Stimulated activated CD4-positive, alpha-beta T cell treated with anti-CD3 and anti-CD28 coated beads, TNF-alpha, amount 100 ng/mL, for 4 hours (primary cell): ENCODE measurements at regions not wholly inside any gene's neighbourhood (a gene's known extent, or its start where the extent isn't known, plus 50 kb on each side); places are given as distances from the start of the nearest gene placed in this dataset.

Experiments used
- DNase-seq, 3 experiments: peaks; one replicate each; pipeline ENCODE4 v3.0.0-alpha.2; 2020; ENCODE audit warnings: low read depth in 3 of 3

- peak; percentile 31 to 52 (median 42) for DNase-seq
These were observed 89.7 kb upstream of the RUNX1 start for GRCh38 chr21:35138665-35139381.

GRCh38 chr21:35136586-35137219 lies 87.6 kb upstream of the RUNX1 start:
- DNase-seq = no peak

GRCh38 chr21:35136106-35136505 lies 87.0 kb upstream of the RUNX1 start:
- DNase-seq = no peak

GRCh38 chr21:35135481-35135880 lies 86.4 kb upstream of the RUNX1 start:
- no peak for DNase-seq

- DNase-seq = no peak
These were observed 85.2 kb upstream of the RUNX1 start for GRCh38 chr21:35134309-35134708.

- no peak for DNase-seq
These were observed 79.4 kb upstream of the RUNX1 start for GRCh38 chr21:35128536-35128935.

- no peak for DNase-seq
These were observed 78.7 kb upstream of the RUNX1 start for GRCh38 chr21:35127851-35128250.

GRCh38 chr21:35127026-35127425 lies 77.9 kb upstream of the RUNX1 start:
- DNase-seq = no peak

- no peak for DNase-seq
These were observed 71.6 kb upstream of the RUNX1 start for GRCh38 chr21:35120631-35121180.

DNA sequence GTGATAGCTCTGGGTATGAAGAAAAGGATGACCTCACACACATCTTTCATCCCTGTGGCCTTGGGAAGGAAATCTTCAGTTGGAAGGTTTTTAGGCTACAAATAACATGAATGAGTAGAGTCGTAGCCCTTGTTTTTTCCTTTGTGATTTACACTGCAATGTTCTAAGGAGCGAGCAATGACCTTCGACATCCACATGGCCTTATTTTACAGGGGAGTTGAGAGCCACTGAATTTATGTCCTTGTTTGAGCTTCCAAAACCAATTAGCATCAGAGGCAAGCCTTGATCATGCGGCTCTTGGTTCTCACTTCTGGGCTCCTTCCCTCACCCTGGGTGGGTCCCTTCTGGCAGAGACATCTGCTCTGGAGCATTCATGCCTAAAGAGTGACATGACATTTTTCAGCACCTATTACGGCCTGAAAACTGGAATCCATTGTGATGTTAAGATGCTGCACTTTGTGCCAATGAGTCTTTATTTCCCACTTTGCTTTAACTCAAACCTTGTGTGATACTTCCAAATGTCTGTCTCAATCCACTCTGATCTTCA lies 70.5 kb upstream of the RUNX1 start:
- DNase-seq = no peak

DNA sequence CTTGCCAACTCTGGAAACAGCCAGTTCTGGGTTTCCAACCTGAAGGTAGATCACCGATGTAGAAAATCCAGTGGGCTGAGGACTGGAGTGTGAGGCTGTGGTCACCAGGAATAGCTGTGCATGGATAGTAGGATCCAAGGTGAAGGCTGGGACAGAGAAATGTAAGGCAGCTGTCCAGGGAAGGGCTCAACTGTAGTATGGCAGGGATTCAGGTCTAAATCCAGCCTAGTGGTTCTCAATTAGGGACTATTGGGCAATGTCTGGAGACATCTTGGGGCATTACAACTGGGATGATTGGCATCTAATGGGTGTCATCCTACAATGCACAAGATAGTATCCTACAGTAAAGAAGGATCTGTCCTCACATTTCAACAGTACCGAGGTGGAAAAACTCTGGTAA lies 67.7 kb upstream of the RUNX1 start:
- DNase-seq = no peak

DNA sequence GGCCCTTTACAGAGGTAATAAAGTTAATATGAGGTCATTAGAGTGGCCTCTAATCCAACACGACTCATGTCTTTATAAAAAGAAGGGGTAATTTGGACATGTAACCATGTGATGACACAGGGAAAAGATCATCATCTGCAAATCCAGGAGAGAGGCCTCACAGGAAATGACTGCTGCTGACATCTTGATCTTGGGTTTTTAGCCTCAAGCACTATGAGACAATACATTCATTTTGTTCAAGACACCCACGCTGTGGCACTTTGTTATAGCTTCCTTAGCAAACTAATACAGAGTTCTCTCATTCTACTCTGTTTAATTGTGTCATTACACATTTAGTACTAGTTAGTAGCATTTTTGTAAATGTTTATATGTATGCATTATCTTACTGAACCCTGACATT lies 64.0 kb upstream of the RUNX1 start:
- DNase-seq = no peak

GRCh38 chr21:35111321-35111930 lies 62.3 kb upstream of the RUNX1 start:
- DNase-seq = no peak

GRCh38 chr21:35108887-35109286 lies 59.8 kb upstream of the RUNX1 start:
- DNase-seq = no peak

- DNase-seq = no peak
These were observed 58.4 kb upstream of the RUNX1 start for GRCh38 chr21:35107520-35107919.

DNA sequence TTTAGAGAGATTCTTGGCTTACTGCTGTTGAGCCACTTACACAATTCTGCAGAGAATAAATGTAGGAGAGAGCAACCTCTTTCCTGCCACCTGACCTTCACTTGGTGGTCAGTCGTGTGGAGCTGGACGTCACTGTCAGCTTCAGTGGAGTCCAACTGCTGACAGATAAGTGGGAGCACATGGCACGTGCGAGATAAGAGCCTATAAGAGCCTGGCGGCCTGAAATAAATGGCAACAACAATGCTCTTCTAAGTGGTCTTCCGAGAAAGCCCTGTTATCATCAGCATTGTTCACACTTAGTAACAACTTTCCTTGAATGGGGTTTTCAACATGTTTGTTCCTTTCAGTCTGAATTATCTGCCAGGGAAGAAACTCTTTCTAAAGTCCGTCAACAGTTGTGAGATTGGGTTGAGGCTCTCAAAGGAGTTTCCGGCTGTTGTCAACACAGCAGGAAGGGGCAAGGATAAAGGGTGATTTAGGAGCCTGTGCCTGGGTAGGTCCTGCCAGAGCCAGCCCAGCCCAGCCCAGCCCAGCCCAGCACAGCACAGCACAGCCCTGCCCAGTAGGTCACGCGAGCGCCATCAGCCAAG lies 57.2 kb upstream of the RUNX1 start:
- no peak for DNase-seq

DNA sequence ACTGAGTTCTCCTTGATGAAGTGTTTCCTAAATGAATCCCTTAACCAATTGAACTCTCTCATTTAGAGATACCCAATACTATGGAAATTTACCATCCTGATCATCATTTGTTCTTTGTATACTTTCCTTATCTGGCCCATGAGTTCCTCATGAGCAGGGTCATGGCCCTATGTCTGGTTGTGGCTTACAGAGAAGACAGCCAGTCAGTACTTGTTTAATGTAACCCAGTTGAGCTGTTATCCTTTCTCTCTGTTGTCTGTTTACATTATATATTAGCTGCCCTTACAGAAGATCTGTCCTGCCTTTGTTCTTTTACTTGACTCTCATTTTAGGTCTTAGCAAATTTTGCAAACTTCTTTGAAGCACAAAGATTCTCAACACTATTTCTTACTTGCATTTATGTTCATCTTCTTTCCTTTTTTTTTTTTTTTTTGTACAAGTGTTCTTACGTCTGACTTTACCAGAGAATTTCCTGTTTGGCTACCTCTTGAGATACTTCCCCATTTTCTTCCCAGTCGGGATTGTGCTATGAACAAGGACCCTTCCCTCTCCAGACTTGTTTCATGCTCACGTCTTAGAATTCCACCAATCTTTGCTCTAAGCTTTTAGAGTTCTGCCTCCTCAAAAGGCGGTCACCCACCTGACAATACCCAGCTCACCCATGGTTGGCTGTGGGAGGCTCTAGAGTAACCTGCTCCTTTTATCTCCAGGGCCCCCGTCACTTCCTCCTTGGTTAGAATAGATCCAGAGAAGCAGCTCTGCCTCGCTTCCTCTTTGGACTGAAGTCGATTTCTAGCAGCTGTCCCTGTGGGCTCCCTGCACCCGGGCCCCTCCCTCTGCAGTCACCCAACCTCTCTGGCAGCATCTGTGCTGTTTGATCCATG lies 53.6 kb upstream of the RUNX1 start:
- DNase-seq = peak in 1 of 3 experiments; percentile 5

GRCh38 chr21:35100349-35100811 lies 51.3 kb upstream of the RUNX1 start:
- DNase-seq = no peak

DNA sequence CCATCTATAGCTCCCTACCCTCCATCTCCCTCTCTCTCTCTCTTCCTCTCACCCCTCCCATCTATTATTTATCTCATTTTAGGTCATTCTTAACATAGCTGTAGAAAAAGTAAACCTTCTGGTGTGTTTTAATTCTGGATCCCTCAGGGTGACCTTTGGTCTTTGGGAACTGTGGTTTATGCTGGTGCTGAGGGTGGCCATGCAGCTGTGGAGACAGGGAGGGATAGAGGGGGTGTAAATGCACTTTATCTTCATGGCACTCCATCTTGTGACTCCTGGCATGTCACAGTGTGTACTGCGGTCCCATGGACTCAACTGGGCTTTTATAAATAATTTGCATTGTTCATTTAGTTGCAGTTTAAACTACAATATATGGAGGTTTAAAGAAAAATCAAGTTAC lies 50.2 kb upstream of the RUNX1 start:
- DNase-seq = no peak
